Breast epithelium (tissue), 4 donors: ENCODE measurements at regions not wholly inside any gene's neighbourhood (a gene's known extent, or its start where the extent isn't known, plus 50 kb on each side); places are given as distances from the start of the nearest gene placed in this dataset.

ENCODE experiments used
- DNase-seq, 2 donors: peaks; one replicate each; pipeline ENCODE4 v3.0.0-alpha.2; 2019; ENCODE audit warnings: low spot score in 2 of 2
- H3K27ac ChIP-seq, 2 donors: fragments of 200-600 bp; sonication (generic) in 1 of 2; one replicate each; pipeline ENCODE4 v1.5.1; 2016 to 2019; ENCODE audit warnings: mild to moderate bottlenecking in 1 of 2
- H3K27me3 ChIP-seq, 2 donors: fragments of 200-600 bp; sonication (generic) in 1 of 2; one replicate each; pipeline versions ENCODE4 v1.5.1 to v1.6.0; 2017 to 2019; ENCODE audit warnings: control low read depth in 1 of 2, mild to moderate bottlenecking in 1 of 2
- H3K36me3 ChIP-seq: fragments of 200-600 bp; one replicate; pipeline ENCODE4 v1.5.1; 2019
- H3K4me1 ChIP-seq, 2 donors: fragments of 200-600 bp; sonication (generic); one replicate each; pipeline ENCODE4 v1.5.1; 2016 to 2019; ENCODE audit warnings: control low read depth in 1 of 2
- H3K4me3 ChIP-seq, 3 donors: fragments of 200-600 bp; sonication (generic); 1 replicate in 2 of 3; 2 replicates in 1 of 3; pipeline ENCODE4 v1.5.1; 2016 to 2019; ENCODE audit warnings: mild to moderate bottlenecking in 3 of 3, moderate library complexity in 2 of 3
- H3K9me3 ChIP-seq, 2 donors: fragments of 200-600 bp; sonication (generic) in 1 of 2; one replicate each; pipeline ENCODE4 v1.5.1; 2016 to 2019; ENCODE audit warnings: control low read depth in 1 of 2
- CTCF ChIP-seq, 3 donors: fragments of 450-650 bp; IDR thresholded peaks; one replicate each; pipeline ENCODE4 v1.5.1; 2016 to 2017; ENCODE audit warnings: antibody characterized with exemption in 3 of 3, mild to moderate bottlenecking in 3 of 3, moderate library complexity in 3 of 3
- POLR2A ChIP-seq: fragments of 450-650 bp; IDR thresholded peaks from one replicate; pipeline ENCODE4 v1.6.1; 2016; ENCODE audit warnings: antibody characterized with exemption, mild to moderate bottlenecking, moderate library complexity
- POLR2AphosphoS5 ChIP-seq, 3 donors: sonication (generic); formaldehyde crosslinking; IDR thresholded peaks; one replicate each; pipeline ENCODE4 v1.6.1; 2017; ENCODE audit warnings: antibody characterized with exemption in 3 of 3
- intact Hi-C: fragments of 100-400 bp; cut with DNase I; formaldehyde crosslinking; loops from one replicate; pipeline ENCODE4 v1.15.1; 2023; ENCODE audit warnings: low total_unique reads

DNA sequence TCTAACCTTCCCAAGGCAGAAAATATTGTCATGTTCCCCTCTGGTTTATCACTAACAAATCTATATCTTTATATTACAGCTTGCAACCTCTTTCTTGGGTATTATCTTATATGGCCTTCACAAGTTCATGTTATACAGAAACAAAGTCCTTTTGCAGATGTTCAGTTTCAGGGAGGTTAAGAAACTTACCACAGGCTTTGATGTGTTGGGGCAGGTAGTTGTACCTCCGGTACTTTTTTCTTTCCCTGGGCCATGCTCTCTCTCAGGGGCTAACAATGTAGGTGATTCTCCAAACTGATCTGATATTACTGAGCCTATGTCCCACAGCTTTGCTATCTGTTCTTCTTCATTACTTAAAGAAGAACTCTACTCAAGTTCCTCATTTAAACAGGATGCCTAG is 548.9 kb upstream of the SYT4 start:
- H3K27ac ChIP-seq = no peak overlapping the region
- intact Hi-C loops = no loop called here
- H3K9me3 ChIP-seq = no peaks in the 10 kb centered on the region
- TF ChIP-seq CTCF (IDR thresholded peaks at IDR 0.05) = no peak
- no peak for TF ChIP-seq POLR2A
- TF ChIP-seq POLR2AphosphoS5 (IDR thresholded peaks at IDR 0.05) = no peak
- H3K36me3 ChIP-seq = no peaks in the 10 kb centered on the region
- H3K4me3 ChIP-seq = no peak overlapping the region
- no peaks in the 10 kb centered on the region for H3K27me3 ChIP-seq
- no peaks in the 10 kb centered on the region for H3K4me1 ChIP-seq
- no peak for DNase-seq

DNA sequence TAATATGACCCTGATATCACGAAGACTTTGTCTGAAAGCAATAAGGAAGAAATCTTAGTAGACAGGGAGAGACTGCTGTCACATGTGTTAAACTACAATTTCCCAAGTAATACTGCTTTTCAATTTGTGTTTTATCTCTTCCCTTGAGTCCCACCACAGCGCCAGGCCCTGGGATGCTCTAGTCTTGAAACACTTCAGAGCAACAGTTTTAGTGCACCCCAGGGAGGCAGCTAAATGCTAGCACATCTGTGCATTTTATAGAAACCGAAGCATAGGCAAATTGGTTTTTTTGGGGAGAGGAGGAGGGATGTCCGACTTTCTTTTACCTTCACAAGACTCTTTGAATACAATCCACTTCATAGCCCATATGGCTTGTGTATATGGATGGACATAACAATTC is 550.0 kb upstream of the SYT4 start:
- DNase-seq = no peak
- no peaks in the 10 kb centered on the region for H3K9me3 ChIP-seq
- no peak overlapping the region for H3K27ac ChIP-seq
- TF ChIP-seq POLR2A = no peak
- TF ChIP-seq POLR2AphosphoS5 (IDR thresholded peaks at IDR 0.05) = no peak
- no peak for TF ChIP-seq CTCF (IDR thresholded peaks at IDR 0.05)
- H3K27me3 ChIP-seq = no peaks in the 10 kb centered on the region
- no peak overlapping the region for H3K4me3 ChIP-seq
- no peaks in the 10 kb centered on the region for H3K4me1 ChIP-seq
- intact Hi-C loops = no loop called here
- H3K36me3 ChIP-seq = no peaks in the 10 kb centered on the region

DNA sequence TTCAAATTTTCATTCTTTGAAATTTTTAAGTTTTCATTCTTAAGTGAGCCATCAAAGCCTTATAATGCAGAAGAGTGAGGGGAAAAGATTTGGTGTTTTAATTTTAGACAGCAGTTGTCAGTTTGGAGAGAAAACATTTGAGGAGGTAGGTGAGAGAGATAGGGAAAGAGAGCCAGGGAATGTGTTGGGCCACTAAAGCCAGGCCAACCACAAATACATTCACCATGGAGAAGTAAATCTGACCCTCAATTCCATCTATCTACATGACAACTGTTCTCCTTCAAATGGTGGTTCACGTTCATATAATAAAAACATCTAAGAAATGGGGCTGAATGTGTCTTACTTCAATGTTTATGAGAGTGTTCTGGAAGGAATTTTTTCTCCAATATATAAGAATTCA is 553.0 kb upstream of the SYT4 start:
- TF ChIP-seq POLR2A (no peak), POLR2AphosphoS5 (IDR thresholded peaks at IDR 0.05) (no peak), CTCF (IDR thresholded peaks at IDR 0.05) (no peak)
- no peak overlapping the region for H3K27ac ChIP-seq

DNA sequence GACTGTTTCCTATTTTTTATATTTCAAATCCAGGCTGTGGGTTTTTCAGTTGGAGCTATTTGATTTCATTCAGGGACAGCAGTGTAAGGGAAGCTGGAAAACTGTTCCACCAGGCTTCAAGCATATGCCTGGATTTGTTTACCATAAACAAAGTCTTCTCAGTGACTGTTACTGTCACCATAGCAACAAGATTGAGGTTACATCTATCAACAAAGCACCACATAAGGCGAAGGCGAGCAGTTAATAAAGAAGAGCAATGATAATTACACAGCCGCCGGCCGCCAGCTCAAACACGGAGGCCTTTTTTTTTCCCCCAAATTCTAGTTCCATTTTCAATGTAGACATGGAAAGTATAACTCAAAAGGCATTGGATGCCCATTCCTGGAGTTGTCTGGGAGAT is 553.7 kb upstream of the SYT4 start:
- intact Hi-C loops = no loop called here
- Histone ChIP-seq H3K4me1 (no peaks in the 10 kb centered on the region), H3K4me3 (no peak overlapping the region), H3K9me3 (no peaks in the 10 kb centered on the region), H3K36me3 (no peaks in the 10 kb centered on the region), H3K27me3 (no peaks in the 10 kb centered on the region), H3K27ac (no peak overlapping the region)
- no peak for TF ChIP-seq CTCF (IDR thresholded peaks at IDR 0.05)
- TF ChIP-seq POLR2A = no peak
- TF ChIP-seq POLR2AphosphoS5 (IDR thresholded peaks at IDR 0.05) = no peak
- no peak for DNase-seq

More for the DNA sequence above, 553.0 kb upstream of the SYT4 start:
- Histone ChIP-seq H3K4me1 (no peaks in the 10 kb centered on the region), H3K27me3 (no peaks in the 10 kb centered on the region), H3K36me3 (no peaks in the 10 kb centered on the region), H3K9me3 (no peaks in the 10 kb centered on the region), H3K4me3 (no peak overlapping the region)
- intact Hi-C loops = no loop called here
- DNase-seq = no peak

DNA sequence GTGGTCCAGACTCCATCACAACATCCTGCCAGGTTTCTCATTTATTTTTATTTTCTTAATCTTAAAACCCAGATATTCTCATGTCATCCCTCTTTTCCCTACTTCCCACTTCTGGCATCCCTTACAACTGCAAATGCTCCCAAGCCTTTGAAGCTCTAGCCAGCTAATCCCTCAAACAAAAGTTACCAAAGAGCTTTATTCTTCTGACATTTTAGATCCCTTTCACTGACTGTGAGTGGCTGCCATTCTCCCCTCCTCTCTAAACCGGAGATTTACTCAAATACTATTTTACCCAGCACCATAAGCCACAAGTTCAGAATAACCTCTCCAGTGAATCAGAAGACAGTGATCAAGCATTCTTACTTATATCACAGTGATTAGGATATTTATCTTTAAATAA is 569.0 kb upstream of the SYT4 start:
- H3K27me3 ChIP-seq = no peaks in the 10 kb centered on the region
- H3K4me1 ChIP-seq = no peaks in the 10 kb centered on the region
- H3K27ac ChIP-seq = peak overlapping the region; percentile 50 to 82
- no peak for DNase-seq
- intact Hi-C loops = no loop called here
- H3K4me3 ChIP-seq = no peak overlapping the region
- no peaks in the 10 kb centered on the region for H3K9me3 ChIP-seq
- H3K36me3 ChIP-seq = no peaks in the 10 kb centered on the region
- TF ChIP-seq POLR2A (no peak), POLR2AphosphoS5 (IDR thresholded peaks at IDR 0.05) (peak in 1 of 3 donors; percentile 47), CTCF (IDR thresholded peaks at IDR 0.05) (no peak)
